Fibroblast of mammary gland (primary cell): ENCODE measurements at regions not wholly inside any gene's neighbourhood (a gene's known extent, or its start where the extent isn't known, plus 50 kb on each side); places are given as distances from the start of the nearest gene placed in this dataset.

Experiments used
- DNase-seq: peaks from one replicate; pipeline ENCODE4 v3.0.0-alpha.2; 2010; ENCODE audit warnings: low read depth
- H3K4me3 ChIP-seq: 2 replicates; pipeline ENCODE4 v1.5.1; 2011; ENCODE audit warnings: low read depth, mild to moderate bottlenecking, low read length, moderate library complexity; ENCODE audit not compliant: control insufficient read depth
- TF ChIP-seq, protein P1 (sequence below): conservative IDR thresholded peaks from 2 replicates; pipeline ENCODE4 v1.5.1; 2011; ENCODE audit warnings: low read depth, low read length, inconsistent platforms; ENCODE audit not compliant: control insufficient read depth, insufficient read depth

DNA sequence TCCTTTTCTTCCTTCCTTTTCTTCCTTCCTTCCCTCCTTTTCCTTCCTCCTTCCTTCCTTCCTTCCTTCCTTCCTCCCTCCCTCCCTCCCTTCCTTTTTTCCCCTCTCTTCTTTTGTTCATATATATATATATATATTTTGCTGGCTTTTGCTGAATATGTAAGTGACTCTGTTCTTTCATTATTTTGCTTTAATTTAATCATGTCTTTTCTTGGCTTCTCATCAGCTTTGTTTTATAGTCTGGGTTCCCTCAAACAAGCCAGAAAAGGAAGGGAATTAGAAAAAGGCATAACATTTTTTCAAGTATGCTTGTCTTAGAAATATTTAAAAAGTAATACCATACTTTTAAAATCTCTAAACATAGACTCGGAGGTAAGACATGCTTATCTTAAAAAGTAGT, 219.9 kb upstream of the ATXN7L3B start:
- H3K4me3 ChIP-seq = no peak overlapping the region
- DNase-seq = no peak
- TF ChIP-seq, protein P1, sequence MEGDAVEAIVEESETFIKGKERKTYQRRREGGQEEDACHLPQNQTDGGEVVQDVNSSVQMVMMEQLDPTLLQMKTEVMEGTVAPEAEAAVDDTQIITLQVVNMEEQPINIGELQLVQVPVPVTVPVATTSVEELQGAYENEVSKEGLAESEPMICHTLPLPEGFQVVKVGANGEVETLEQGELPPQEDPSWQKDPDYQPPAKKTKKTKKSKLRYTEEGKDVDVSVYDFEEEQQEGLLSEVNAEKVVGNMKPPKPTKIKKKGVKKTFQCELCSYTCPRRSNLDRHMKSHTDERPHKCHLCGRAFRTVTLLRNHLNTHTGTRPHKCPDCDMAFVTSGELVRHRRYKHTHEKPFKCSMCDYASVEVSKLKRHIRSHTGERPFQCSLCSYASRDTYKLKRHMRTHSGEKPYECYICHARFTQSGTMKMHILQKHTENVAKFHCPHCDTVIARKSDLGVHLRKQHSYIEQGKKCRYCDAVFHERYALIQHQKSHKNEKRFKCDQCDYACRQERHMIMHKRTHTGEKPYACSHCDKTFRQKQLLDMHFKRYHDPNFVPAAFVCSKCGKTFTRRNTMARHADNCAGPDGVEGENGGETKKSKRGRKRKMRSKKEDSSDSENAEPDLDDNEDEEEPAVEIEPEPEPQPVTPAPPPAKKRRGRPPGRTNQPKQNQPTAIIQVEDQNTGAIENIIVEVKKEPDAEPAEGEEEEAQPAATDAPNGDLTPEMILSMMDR = no peak

DNA sequence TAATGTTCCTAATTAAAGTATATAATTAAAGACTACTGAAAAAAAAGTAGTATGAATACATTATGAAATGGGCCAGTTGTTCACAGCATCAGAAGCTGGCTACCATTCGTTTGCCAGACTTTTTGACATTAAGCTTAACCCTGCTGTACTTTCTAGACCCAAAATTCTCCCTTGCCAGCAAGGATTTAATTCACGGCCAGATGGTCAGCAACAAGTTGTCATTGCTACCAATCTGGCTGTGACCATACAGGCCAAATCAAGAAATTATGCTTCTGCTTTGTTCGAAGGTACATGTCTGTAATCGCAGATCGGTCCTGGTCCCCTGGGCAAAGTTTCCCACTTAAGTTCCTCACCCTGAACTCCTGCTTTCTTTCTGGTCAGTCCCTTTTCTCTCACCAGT, 217.7 kb upstream of the ATXN7L3B start:
- DNase-seq = no peak
- no peak overlapping the region for H3K4me3 ChIP-seq
- TF ChIP-seq, protein P1 = no peak

DNA sequence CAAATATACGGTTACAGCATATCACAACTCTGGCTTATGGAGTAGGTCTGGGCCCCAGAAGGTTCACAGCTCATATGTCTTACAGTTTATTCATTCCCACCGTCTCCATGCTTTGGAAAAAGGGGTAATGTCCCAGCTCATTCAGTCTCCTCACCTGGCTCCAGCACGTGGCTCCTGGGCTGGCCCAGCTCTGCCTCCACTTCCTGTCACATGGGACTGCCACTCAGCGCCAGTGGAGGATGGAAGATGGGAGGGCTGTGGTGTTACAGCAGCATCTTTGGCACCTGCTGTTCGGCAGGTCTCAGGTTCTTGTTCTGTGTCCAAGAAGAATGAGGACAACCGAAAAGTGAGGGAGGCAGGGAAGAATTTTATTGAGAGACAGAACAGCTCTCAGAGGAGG, 216.3 kb upstream of the ATXN7L3B start:
- H3K4me3 ChIP-seq = no peak overlapping the region
- TF ChIP-seq, protein P1 = no peak
- DNase-seq = no peak

DNA sequence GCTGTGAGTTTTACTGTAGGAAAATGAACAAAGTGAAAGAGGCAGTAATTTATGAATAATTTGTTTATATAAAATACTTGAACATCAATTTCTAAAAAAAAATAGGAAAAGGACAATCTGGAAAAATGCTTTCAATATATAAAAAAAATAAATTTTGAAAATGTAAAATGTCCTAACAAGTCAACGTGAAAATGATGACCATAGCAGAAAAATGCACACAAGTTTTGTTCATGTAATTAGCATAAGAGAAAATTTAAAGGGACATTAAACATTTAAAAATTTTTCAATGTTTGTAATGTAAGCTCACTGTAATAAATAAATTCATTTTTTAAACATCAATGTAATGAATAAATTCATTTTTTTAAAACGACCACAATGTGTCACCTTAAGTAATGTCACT, 214.8 kb upstream of the ATXN7L3B start:
- H3K4me3 ChIP-seq = no peak overlapping the region
- TF ChIP-seq, protein P1 = no peak

DNA sequence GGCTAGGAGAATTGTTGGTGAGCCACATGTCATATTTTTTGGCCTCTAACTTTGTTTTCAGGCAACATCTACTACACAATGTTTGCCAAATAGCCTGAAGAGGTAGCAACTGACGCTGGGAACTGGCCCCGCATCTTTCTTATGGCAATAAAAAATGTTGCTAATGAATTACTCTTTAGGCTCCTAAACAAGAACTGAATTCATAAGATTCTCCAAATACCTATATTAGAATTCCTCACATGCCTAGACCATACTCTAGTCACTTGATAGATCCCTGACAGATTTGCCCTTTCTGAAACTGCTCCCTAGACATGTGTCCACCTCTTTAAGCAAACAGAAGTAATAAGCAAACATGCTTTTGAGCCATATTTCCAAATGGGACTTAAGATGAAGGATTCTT, 209.0 kb upstream of the ATXN7L3B start:
- DNase-seq = no peak
- no peak overlapping the region for H3K4me3 ChIP-seq
- TF ChIP-seq, protein P1 = no peak

More for the DNA sequence above, 214.8 kb upstream of the ATXN7L3B start:
- DNase-seq = no peak

DNA sequence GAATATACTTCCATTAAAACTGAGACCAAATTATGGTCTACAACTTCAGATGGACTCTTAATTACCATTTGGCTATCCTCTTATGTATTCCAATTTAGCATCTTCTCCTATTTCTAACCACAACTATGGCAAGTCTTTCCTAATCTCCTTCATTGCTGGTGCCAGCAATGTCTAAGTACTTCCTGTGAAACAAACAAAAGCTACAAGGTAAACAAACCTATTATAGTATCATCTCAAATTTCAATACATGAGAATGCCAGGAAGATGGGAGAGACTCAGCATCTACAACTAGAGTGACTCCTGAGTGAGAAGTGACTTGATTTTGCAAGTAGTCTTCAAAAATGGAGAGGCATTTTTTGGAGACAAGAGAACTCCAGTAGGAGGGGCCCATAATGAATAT, 202.9 kb upstream of the ATXN7L3B start:
- H3K4me3 ChIP-seq = no peak overlapping the region
- peak; percentile 43 for DNase-seq
- TF ChIP-seq, protein P1 = no peak

DNA sequence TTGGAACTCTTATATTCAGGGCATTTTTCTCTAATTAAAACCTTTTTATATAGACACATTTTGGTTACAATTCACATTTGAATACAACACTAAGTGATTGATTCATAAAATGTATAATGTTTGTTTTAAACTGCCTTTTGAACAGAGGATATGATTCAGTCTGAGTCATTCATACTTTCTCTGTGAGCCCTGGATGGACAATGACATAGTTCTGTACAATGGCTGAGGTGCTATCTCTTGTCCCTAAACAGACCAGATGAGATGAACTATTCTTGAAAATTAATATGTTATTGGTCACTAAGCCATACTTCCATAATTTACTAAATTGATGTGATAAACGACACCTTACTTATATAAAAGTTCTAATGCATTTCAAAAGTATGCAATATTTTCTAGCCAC, 199.7 kb upstream of the ATXN7L3B start:
- no peak overlapping the region for H3K4me3 ChIP-seq
- TF ChIP-seq, protein P1 = no peak
- DNase-seq = peak; percentile 70
